ENCODE measurements at regions not wholly inside any gene's neighbourhood (a gene's known extent, or its start where the extent isn't known, plus 50 kb on each side); places are given as distances from the start of the nearest gene placed in this dataset.
"Not testable (repeated sequence)": the region's sequence is repeated elsewhere in the genome, so short reads cannot be mapped to it uniquely, and the experiment has no call there.

GRCh38 chrX:9403374-9403773 lies 61.5 kb upstream of the TBL1X start:
- H3K36me3 Mint-ChIP-seq (ENCODE audit: low read depth, unreplicated experiment), result no peaks in the 10 kb centered on the region
- no peak overlapping the region for H3K27ac Mint-ChIP-seq (ENCODE audit: unreplicated experiment)
- peaks cover 3% of the 10 kb centered on the region for H3K27me3 Mint-ChIP-seq (ENCODE audit: unreplicated experiment)
- H3K4me3 Mint-ChIP-seq (ENCODE audit: unreplicated experiment), result no peak overlapping the region
- H3K9me3 Mint-ChIP-seq (ENCODE audit: unreplicated experiment), result no peaks in the 10 kb centered on the region
- no peak for TF ChIP-seq CTCF (IDR thresholded peaks at IDR 0.05; ENCODE audit: unreplicated experiment)
- no peaks in the 10 kb centered on the region for H3K4me1 Mint-ChIP-seq (ENCODE audit: unreplicated experiment)
- DNase-seq (ENCODE audit: low spot score), result no peak

- not testable (repeated sequence) for H3K36me3 Mint-ChIP-seq (ENCODE audit: low read depth, unreplicated experiment); H3K4me1 Mint-ChIP-seq (ENCODE audit: unreplicated experiment); DNase-seq (ENCODE audit: low spot score); H3K27me3 Mint-ChIP-seq (ENCODE audit: unreplicated experiment); H3K27ac Mint-ChIP-seq (ENCODE audit: unreplicated experiment); H3K4me3 Mint-ChIP-seq (ENCODE audit: unreplicated experiment); H3K9me3 Mint-ChIP-seq (ENCODE audit: unreplicated experiment)
Measured at GRCh38 chrX:9405635-9406034, 59.2 kb upstream of the TBL1X start.

- not testable (repeated sequence) for DNase-seq (ENCODE audit: low spot score); H3K9me3 Mint-ChIP-seq (ENCODE audit: unreplicated experiment); H3K36me3 Mint-ChIP-seq (ENCODE audit: low read depth, unreplicated experiment)
Measured at GRCh38 chrX:9410889-9411288, 54.0 kb upstream of the TBL1X start.

GRCh38 chrX:9411682-9412081 lies 53.2 kb upstream of the TBL1X start:
- not testable (repeated sequence) for DNase-seq (ENCODE audit: low spot score); H3K9me3 Mint-ChIP-seq (ENCODE audit: unreplicated experiment); H3K4me3 Mint-ChIP-seq (ENCODE audit: unreplicated experiment); H3K27me3 Mint-ChIP-seq (ENCODE audit: unreplicated experiment); H3K36me3 Mint-ChIP-seq (ENCODE audit: low read depth, unreplicated experiment); H3K27ac Mint-ChIP-seq (ENCODE audit: unreplicated experiment); H3K4me1 Mint-ChIP-seq (ENCODE audit: unreplicated experiment)

More at GRCh38 chrX:9410889-9411288, 54.0 kb upstream of the TBL1X start:
- not testable (repeated sequence) for H3K27me3 Mint-ChIP-seq (ENCODE audit: unreplicated experiment); H3K4me3 Mint-ChIP-seq (ENCODE audit: unreplicated experiment); H3K4me1 Mint-ChIP-seq (ENCODE audit: unreplicated experiment); H3K27ac Mint-ChIP-seq (ENCODE audit: unreplicated experiment)

GRCh38 chrX:9414416-9414815 lies 50.4 kb upstream of the TBL1X start:
- TF ChIP-seq CTCF (IDR thresholded peaks at IDR 0.05; ENCODE audit: unreplicated experiment), result no peak
- Mint-ChIP-seq H3K36me3 (ENCODE audit: low read depth, unreplicated experiment) (peaks cover 4% of the 10 kb centered on the region), H3K4me3 (ENCODE audit: unreplicated experiment) (no peak overlapping the region), H3K27me3 (ENCODE audit: unreplicated experiment) (no peaks in the 10 kb centered on the region), H3K9me3 (ENCODE audit: unreplicated experiment) (peaks cover 4% of the 10 kb centered on the region), H3K27ac (ENCODE audit: unreplicated experiment) (no peak overlapping the region), H3K4me1 (ENCODE audit: unreplicated experiment) (no peaks in the 10 kb centered on the region)
- no peak for DNase-seq (ENCODE audit: low spot score)
